ENCODE measurements at regions not wholly inside any gene's neighbourhood (a gene's known extent, or its start where the extent isn't known, plus 50 kb on each side); places are given as distances from the start of the nearest gene placed in this dataset.

GRCh38 chr7:67445728-67446127 is 449.1 kb downstream of the TYW1 start:
- Histone ChIP-seq H3K27me3 (ENCODE audit: control insufficient read depth, insufficient read depth, low read length) (no peaks in the 10 kb centered on the region), H3K36me3 (ENCODE audit: control insufficient read depth, insufficient read depth, low read length) (no peaks in the 10 kb centered on the region), H3K4me1 (ENCODE audit: control insufficient read depth, insufficient read depth, low read length) (no peaks in the 10 kb centered on the region), H3K9me3 (ENCODE audit: control insufficient read depth, insufficient read depth, low read length) (no peaks in the 10 kb centered on the region), H3K27ac (ENCODE audit: low read length) (no peak overlapping the region), H3K4me3 (ENCODE audit: low read length) (no peak overlapping the region)
- no peak for DNase-seq
- WGBS (ENCODE audit: insufficient coverage) = 87% methylated on average over 3 of the region's 4 CpGs
- TF ChIP-seq CTCF (IDR thresholded peaks at IDR 0.05) = no peak
- Mint-ChIP-seq H3K27ac (no peak overlapping the region), H3K4me1 (no peaks in the 10 kb centered on the region), H3K4me3 (no peak overlapping the region), H3K36me3 (no peaks in the 10 kb centered on the region), H3K9me3 (peaks cover 0 to 2% of the 10 kb centered on the region in 2 donors), H3K27me3 (ENCODE audit: low read depth in 2 of 2) (no peaks in the 10 kb centered on the region)
- intact Hi-C loops (cut with micrococcal nuclease) = no loop called here
- no peak for ATAC-seq

GRCh38 chr7:67447297-67447696 is 450.7 kb downstream of the TYW1 start:
- Mint-ChIP-seq H3K27me3 (ENCODE audit: low read depth in 2 of 2) (no peaks in the 10 kb centered on the region), H3K9me3 (peaks cover 0 to 2% of the 10 kb centered on the region in 2 donors), H3K4me3 (no peak overlapping the region), H3K4me1 (no peaks in the 10 kb centered on the region), H3K27ac (no peak overlapping the region), H3K36me3 (no peaks in the 10 kb centered on the region)
- no peak for TF ChIP-seq CTCF (IDR thresholded peaks at IDR 0.05)
- Histone ChIP-seq H3K36me3 (ENCODE audit: control insufficient read depth, insufficient read depth, low read length) (no peaks in the 10 kb centered on the region), H3K9me3 (ENCODE audit: control insufficient read depth, insufficient read depth, low read length) (no peaks in the 10 kb centered on the region), H3K27ac (ENCODE audit: low read length) (no peak overlapping the region), H3K27me3 (ENCODE audit: control insufficient read depth, insufficient read depth, low read length) (no peaks in the 10 kb centered on the region), H3K4me3 (ENCODE audit: low read length) (no peak overlapping the region), H3K4me1 (ENCODE audit: control insufficient read depth, insufficient read depth, low read length) (no peaks in the 10 kb centered on the region)
- ATAC-seq (no peak), DNase-seq (no peak)
- intact Hi-C loops (cut with micrococcal nuclease) = no loop called here

- Mint-ChIP-seq H3K4me1 (no peaks in the 10 kb centered on the region), H3K27me3 (ENCODE audit: low read depth in 2 of 2) (no peaks in the 10 kb centered on the region), H3K4me3 (no peak overlapping the region), H3K27ac (no peak overlapping the region), H3K9me3 (peaks cover 0 to 6% of the 10 kb centered on the region in 2 donors), H3K36me3 (no peaks in the 10 kb centered on the region)
- no peaks in the 10 kb centered on the region for H3K27me3 ChIP-seq (ENCODE audit: control insufficient read depth, insufficient read depth, low read length)
- H3K9me3 ChIP-seq (ENCODE audit: control insufficient read depth, insufficient read depth, low read length) = no peaks in the 10 kb centered on the region
- H3K4me1 ChIP-seq (ENCODE audit: control insufficient read depth, insufficient read depth, low read length) = no peaks in the 10 kb centered on the region
- H3K4me3 ChIP-seq (ENCODE audit: low read length) = no peak overlapping the region
- intact Hi-C loops (cut with micrococcal nuclease) = no loop called here
- no peaks in the 10 kb centered on the region for H3K36me3 ChIP-seq (ENCODE audit: control insufficient read depth, insufficient read depth, low read length)
- DNase-seq = no peak
- no peak for TF ChIP-seq CTCF (IDR thresholded peaks at IDR 0.05)
- no peak overlapping the region for H3K27ac ChIP-seq (ENCODE audit: low read length)
- no peak for ATAC-seq
- no CpG with 5 or more reads among the region's 1 CpG for WGBS (ENCODE audit: insufficient coverage)
These were observed 451.6 kb downstream of the TYW1 start for GRCh38 chr7:67448271-67448670.

GRCh38 chr7:67450171-67450570 is 453.5 kb downstream of the TYW1 start:
- ATAC-seq (no peak), DNase-seq (no peak)
- no peak for TF ChIP-seq CTCF (IDR thresholded peaks at IDR 0.05)
- WGBS (ENCODE audit: insufficient coverage) = 78% methylated on average over 3 of the region's 3 CpGs
- intact Hi-C loops (cut with micrococcal nuclease) = no loop called here
- Histone ChIP-seq H3K27me3 (ENCODE audit: control insufficient read depth, insufficient read depth, low read length) (no peaks in the 10 kb centered on the region), H3K27ac (ENCODE audit: low read length) (no peak overlapping the region), H3K4me1 (ENCODE audit: control insufficient read depth, insufficient read depth, low read length) (no peaks in the 10 kb centered on the region), H3K9me3 (ENCODE audit: control insufficient read depth, insufficient read depth, low read length) (no peaks in the 10 kb centered on the region), H3K4me3 (ENCODE audit: low read length) (no peak overlapping the region), H3K36me3 (ENCODE audit: control insufficient read depth, insufficient read depth, low read length) (no peaks in the 10 kb centered on the region)
- Mint-ChIP-seq H3K27me3 (ENCODE audit: low read depth in 2 of 2) (no peaks in the 10 kb centered on the region), H3K4me3 (no peak overlapping the region), H3K9me3 (peaks cover 0 to 6% of the 10 kb centered on the region in 2 donors), H3K4me1 (peaks cover 0 to 4% of the 10 kb centered on the region in 2 donors), H3K36me3 (no peaks in the 10 kb centered on the region), H3K27ac (no peak overlapping the region)

Data from natural killer cell (primary cell).